ENCODE measurements at regions not wholly inside any gene's neighbourhood (a gene's known extent, or its start where the extent isn't known, plus 50 kb on each side); places are given as distances from the start of the nearest gene placed in this dataset.

DNA sequence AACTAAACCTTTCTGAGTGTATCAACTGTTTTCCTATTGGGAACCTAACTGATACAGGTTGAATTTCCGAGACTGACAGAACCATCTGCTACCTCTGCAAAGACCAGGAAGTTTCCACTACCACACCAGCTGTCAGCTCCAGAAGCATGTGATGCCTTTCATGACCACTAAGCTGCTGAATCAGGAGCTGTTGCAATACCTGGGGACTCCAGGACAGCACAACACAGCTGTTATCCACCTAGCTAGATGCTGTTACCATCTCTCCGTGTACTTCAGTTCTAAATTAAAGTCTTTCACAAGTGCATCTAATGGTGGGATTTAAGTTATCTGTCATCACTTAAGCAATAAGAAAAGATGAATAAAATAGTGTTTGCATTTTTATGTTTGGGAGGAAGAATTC is 158.2 kb upstream of the IMPG1 start:
- Histone ChIP-seq H3K36me3 (no peaks in the 10 kb centered on the region), H3K9me3 (no peaks in the 10 kb centered on the region), H3K4me3 (no peak overlapping the region), H3K27ac (no peak overlapping the region), H3K27me3 (no peaks in the 10 kb centered on the region), H3K4me1 (no peaks in the 10 kb centered on the region)
- intact Hi-C loops (cut with DNase I; ENCODE audit: low total_unique reads) = no loop called here
- TF ChIP-seq POLR2AphosphoS5 (IDR thresholded peaks at IDR 0.05) (no peak), CTCF (IDR thresholded peaks at IDR 0.05) (no peak), POLR2A (IDR thresholded peaks at IDR 0.05) (no peak)
- no peak for DNase-seq (ENCODE audit: low spot score in 2 of 2)

DNA sequence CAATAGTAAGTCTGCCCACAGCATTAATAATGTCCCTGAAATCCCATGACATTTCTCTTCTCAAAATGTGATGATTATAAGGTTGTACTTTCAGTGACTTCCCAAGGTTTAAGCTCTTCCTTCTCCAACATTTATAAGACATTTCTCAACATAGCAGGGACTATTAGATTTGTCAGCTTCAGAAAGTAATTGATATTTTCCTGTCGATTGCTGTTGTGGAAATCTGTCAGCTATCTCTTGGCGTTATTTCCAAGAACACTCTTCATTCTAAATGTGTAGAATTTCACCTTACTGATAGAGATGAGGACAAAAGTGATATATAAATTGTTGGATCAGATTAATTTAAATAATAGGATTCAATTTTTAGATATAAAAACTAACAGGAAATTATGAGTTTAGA is 149.7 kb upstream of the IMPG1 start:
- no peaks in the 10 kb centered on the region for H3K36me3 ChIP-seq
- no peak overlapping the region for H3K27ac ChIP-seq
- TF ChIP-seq CTCF (IDR thresholded peaks at IDR 0.05) (no peak), POLR2AphosphoS5 (IDR thresholded peaks at IDR 0.05) (no peak), POLR2A (IDR thresholded peaks at IDR 0.05) (no peak)
- intact Hi-C loops (cut with DNase I; ENCODE audit: low total_unique reads) = no loop called here
- no peaks in the 10 kb centered on the region for H3K4me1 ChIP-seq
- H3K27me3 ChIP-seq = no peaks in the 10 kb centered on the region
- no peak overlapping the region for H3K4me3 ChIP-seq
- H3K9me3 ChIP-seq = no peaks in the 10 kb centered on the region
- no peak for DNase-seq (ENCODE audit: low spot score in 2 of 2)

- no peaks in the 10 kb centered on the region for H3K27me3 ChIP-seq
- H3K9me3 ChIP-seq = no peaks in the 10 kb centered on the region
- no peaks in the 10 kb centered on the region for H3K36me3 ChIP-seq
- intact Hi-C loops (cut with DNase I; ENCODE audit: low total_unique reads) = no loop called here
- DNase-seq (ENCODE audit: low spot score in 2 of 2) = no peak
- H3K4me3 ChIP-seq = no peak overlapping the region
- H3K4me1 ChIP-seq = no peaks in the 10 kb centered on the region
- no peak for TF ChIP-seq CTCF (IDR thresholded peaks at IDR 0.05)
- no peak for TF ChIP-seq POLR2AphosphoS5 (IDR thresholded peaks at IDR 0.05)
- no peak for TF ChIP-seq POLR2A (IDR thresholded peaks at IDR 0.05)
- H3K27ac ChIP-seq = no peak overlapping the region
Measured at GRCh38 chr6:76221525-76221924, 149.1 kb upstream of the IMPG1 start.

- no peaks in the 10 kb centered on the region for H3K27me3 ChIP-seq
- intact Hi-C loops (cut with DNase I; ENCODE audit: low total_unique reads) = no loop called here
- H3K4me1 ChIP-seq = no peaks in the 10 kb centered on the region
- no peak for DNase-seq (ENCODE audit: low spot score in 2 of 2)
- H3K27ac ChIP-seq = no peak overlapping the region
- H3K4me3 ChIP-seq = no peak overlapping the region
- no peaks in the 10 kb centered on the region for H3K9me3 ChIP-seq
- TF ChIP-seq CTCF (IDR thresholded peaks at IDR 0.05) (no peak), POLR2AphosphoS5 (IDR thresholded peaks at IDR 0.05) (no peak), POLR2A (IDR thresholded peaks at IDR 0.05) (no peak)
- H3K36me3 ChIP-seq = no peaks in the 10 kb centered on the region
Measured at GRCh38 chr6:76220805-76221204, 148.3 kb upstream of the IMPG1 start.

DNA sequence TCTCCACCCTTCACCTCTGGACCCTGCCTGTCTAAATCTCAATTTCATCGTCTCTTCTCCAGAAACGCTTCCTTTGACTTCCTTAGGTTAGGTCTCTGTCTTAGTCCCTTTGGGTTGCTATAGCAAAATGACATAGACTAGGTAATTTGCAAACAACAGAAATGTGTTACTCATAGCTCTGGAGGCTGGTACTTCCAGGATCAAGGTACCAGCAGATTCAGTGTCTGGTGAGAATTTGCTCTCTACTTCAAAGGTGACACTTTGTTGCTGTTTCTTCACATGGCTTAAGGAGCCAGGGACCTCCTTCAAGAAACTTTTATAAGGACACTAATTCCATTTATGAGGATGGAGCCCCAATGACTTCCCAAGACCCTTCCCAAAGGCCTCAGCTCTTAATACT is 145.1 kb upstream of the IMPG1 start:
- H3K9me3 ChIP-seq = no peaks in the 10 kb centered on the region
- H3K27me3 ChIP-seq = no peaks in the 10 kb centered on the region
- H3K27ac ChIP-seq = no peak overlapping the region
- intact Hi-C loops (cut with DNase I; ENCODE audit: low total_unique reads) = no loop called here
- TF ChIP-seq POLR2A (IDR thresholded peaks at IDR 0.05) (no peak), POLR2AphosphoS5 (IDR thresholded peaks at IDR 0.05) (no peak), CTCF (IDR thresholded peaks at IDR 0.05) (no peak)
- no peaks in the 10 kb centered on the region for H3K36me3 ChIP-seq
- no peaks in the 10 kb centered on the region for H3K4me1 ChIP-seq
- no peak for DNase-seq (ENCODE audit: low spot score in 2 of 2)
- no peak overlapping the region for H3K4me3 ChIP-seq

Measured in breast epithelium (tissue), 4 donors.